GM21367 (cell line): ENCODE measurements at regions not wholly inside any gene's neighbourhood (a gene's known extent, or its start where the extent isn't known, plus 50 kb on each side); places are given as distances from the start of the nearest gene placed in this dataset.

Experiments used
- ATAC-seq: cut with Tn5 transposase; IDR thresholded peaks from one replicate; pipeline ENCODE4 v1.9.1; 2021; ENCODE audit not compliant: unreplicated experiment

DNA sequence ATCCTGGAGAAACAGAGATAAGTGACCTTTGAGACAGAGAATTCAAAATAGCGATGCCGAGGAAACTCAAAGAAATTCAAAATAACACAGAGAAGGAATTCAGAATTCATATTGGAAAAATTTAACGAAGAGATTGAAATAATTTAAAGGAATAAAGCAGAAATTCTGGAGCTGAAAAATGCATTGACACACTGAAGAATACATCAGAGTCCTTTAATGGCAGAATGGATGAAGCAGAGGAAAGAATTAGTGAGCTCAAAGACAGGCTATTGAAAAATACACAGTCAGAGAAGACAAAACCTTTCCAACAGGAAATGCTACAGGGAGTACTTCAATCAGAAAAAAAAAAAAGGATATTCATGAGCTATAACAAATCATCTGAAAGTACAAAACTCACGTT lies 185.8 kb downstream of the PARM1 start:
- ATAC-seq: no peak

DNA sequence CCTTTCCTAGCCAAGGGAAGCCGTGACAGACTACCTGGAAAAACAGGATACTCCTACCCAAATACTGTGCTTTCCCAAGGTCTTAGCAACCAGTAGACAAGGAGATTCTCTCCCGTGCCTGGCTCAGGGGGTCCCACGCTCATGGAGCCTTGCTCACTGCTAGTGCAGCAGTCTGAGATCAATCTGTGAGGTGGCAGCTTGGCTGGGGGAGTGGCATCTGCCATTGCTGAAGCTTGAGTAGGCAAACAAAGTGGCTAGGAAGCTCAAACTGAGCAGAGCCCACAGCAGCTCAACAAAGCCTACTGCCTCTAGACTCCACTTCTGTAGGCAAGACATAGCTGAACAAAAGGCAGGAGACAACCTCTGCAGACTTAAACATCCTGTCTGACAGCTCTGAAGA lies 177.1 kb downstream of the PARM1 start:
- no peak for ATAC-seq

DNA sequence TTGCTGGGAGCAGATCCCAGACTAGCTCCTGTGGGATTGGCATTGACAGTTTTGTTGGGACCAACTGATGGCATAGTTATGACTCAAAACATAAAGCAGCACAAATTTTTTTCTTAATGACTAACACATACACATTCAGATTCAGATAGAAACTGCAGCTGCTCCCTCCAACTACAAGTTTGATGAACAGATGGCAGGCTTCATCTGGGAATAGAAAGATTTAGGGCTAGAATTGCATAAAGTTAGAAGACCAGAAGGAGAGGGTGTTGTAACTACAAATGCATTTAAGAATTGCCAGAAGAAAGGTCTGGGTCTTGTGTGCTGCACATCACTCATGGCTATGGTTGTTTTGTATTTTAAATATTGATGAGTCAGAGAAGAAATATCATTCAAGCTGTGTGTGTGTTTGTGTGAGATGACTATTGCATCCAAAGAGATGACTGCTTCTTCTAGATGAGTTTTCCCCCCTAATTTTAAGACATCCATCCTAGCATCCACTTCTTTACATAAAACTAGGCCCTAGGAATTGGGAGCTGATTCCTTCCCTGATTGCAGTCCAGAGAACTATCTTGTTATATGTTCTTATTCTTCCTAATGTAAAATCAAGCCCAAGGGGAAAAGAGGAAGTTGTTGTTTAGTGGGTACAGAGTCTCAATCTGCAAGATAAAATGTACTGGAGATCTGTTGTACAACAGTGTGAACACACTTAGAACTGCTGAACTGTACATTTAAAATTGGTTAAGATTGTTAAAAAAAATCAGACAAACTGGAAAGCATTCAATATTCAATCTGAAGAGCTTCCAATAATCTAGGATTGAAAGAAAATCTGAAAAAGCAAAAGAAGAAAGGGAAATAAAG lies 175.1 kb downstream of the PARM1 start:
- ATAC-seq: no peak

DNA sequence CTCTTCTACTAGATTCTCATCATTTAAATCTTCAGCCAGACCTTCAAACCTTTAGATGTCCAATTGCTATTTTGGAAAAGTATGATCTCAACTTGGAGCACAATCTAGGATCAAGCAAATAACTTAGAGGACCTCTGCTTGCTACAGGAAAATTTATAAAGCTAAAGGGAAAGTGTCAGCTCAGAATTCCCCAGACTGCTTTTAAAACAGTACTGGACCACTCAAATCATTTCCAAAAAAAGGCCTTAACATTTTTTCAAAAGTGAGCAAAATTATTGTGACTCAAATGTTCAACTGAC lies 169.8 kb downstream of the PARM1 start:
- no peak for ATAC-seq

DNA sequence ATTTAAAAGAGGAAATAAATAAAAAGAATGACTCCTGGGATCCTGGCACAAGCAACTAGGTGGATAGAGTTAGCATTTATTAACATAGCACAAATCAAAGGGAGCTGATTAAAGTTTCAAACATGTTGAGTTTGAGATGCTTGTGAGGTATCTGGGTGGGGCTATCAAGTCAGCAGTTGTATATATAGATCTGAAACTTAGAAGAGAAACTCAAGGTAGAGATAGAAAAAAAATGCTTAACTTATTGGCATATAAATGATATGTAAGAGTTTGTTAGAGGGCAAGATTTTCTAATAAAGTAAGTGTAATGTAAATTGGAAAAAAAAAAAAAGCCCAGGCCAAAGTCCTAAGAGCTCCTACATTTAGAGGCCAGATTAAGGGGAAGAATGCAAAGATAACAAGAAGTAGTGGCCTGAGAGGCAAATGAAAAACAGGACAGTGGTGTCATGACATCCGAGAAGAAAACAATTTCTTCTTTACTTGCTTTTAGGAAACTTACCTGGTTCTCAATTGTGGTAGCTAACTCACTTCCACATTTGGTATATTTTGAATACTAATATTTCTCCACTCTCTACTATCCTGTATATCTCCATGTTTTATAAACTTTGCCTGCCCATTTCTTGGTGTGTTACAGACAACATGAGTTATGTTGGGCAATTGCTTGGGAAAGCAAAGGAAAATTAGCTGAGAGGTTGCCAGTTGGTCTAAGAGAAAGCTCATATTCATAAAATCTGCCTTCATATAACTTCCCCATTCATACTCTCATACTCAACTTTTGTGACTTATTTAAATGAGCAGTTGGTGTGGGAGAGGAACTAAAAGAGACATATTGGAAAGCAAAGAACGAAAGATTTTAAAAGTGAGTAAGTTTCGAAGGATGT lies 169.2 kb downstream of the PARM1 start:
- ATAC-seq: peak; percentile 39
